ENCODE measurements at regions not wholly inside any gene's neighbourhood (a gene's known extent, or its start where the extent isn't known, plus 50 kb on each side); places are given as distances from the start of the nearest gene placed in this dataset.
A peak's percentile ranks its signal among the peaks of the same experiment; 100 is the strongest.

DNA sequence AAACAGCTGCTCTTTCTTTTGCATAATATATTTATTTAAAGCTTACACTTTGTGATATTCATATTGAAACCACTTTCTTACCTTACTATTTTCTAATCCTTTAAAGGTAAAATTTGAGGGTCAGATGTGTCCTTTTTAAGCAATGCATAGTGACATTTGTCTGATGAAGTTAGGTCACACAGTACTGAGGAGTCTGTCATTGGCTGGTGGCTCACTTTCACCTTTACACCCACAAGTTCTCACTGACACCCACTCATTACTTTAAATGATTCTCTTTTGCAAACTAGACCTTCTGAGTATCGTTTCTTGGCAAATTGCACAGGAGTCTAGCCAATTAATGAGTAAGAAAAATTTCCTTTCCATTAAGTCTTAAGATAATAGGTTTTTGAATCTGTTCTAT is 758.3 kb upstream of the ARPP21 start (continued):
- TF ChIP-seq, protein P1, sequence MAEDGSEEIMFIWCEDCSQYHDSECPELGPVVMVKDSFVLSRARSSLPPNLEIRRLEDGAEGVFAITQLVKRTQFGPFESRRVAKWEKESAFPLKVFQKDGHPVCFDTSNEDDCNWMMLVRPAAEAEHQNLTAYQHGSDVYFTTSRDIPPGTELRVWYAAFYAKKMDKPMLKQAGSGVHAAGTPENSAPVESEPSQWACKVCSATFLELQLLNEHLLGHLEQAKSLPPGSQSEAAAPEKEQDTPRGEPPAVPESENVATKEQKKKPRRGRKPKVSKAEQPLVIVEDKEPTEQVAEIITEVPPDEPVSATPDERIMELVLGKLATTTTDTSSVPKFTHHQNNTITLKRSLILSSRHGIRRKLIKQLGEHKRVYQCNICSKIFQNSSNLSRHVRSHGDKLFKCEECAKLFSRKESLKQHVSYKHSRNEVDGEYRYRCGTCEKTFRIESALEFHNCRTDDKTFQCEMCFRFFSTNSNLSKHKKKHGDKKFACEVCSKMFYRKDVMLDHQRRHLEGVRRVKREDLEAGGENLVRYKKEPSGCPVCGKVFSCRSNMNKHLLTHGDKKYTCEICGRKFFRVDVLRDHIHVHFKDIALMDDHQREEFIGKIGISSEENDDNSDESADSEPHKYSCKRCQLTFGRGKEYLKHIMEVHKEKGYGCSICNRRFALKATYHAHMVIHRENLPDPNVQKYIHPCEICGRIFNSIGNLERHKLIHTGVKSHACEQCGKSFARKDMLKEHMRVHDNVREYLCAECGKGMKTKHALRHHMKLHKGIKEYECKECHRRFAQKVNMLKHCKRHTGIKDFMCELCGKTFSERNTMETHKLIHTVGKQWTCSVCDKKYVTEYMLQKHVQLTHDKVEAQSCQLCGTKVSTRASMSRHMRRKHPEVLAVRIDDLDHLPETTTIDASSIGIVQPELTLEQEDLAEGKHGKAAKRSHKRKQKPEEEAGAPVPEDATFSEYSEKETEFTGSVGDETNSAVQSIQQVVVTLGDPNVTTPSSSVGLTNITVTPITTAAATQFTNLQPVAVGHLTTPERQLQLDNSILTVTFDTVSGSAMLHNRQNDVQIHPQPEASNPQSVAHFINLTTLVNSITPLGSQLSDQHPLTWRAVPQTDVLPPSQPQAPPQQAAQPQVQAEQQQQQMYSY (CRISPR knock-in tag; IDR thresholded peaks at IDR 0.05), result no peak
- TF ChIP-seq SUPT20H (IDR thresholded peaks at IDR 0.05; ENCODE audit: borderline replicate concordance, control insufficient read depth, low read depth, low read length) (no peak), NFXL1 (IDR thresholded peaks at IDR 0.05; ENCODE audit: borderline replicate concordance) (no peak), POLR2AphosphoS5 (IDR thresholded peaks at IDR 0.05; ENCODE audit: low read length) (no peak), ASH2L (IDR thresholded peaks at IDR 0.05; ENCODE audit: borderline replicate concordance, low read depth) (no peak)

DNA sequence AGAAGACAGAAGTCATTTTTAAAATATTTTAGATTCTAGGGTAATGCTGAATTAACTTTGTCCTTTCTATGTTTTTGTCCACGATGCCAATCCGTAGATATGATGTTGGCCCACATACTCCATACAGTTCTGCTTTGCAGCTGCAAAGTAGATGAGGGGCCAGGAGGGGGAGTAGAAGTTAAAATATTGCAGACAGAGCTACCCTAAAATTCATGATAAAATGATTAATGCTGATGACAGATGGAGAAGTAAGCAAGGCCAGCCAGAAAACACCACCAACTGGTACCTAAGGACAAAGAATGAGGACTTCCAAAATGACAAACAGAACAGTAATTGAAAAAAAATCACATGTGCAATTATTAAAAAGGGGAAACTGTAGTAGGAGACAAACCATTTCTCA is 756.6 kb upstream of the ARPP21 start:
- FAIRE-seq, result no peak
- Histone ChIP-seq H3K9me3 (replicated peaks; ENCODE audit: control insufficient read depth, insufficient read depth, low read length) (no peaks in the 10 kb centered on the region), H3K4me2 (ENCODE audit: control insufficient read depth, insufficient read depth) (no peak overlapping the region), H3K9ac (ENCODE audit: control insufficient read depth, insufficient read depth, low read length) (no peak overlapping the region), H4K20me1 (ENCODE audit: control insufficient read depth, insufficient read depth) (no peaks in the 10 kb centered on the region), H3K79me2 (ENCODE audit: control insufficient read depth, insufficient read depth, low read length) (no peaks in the 10 kb centered on the region), H2AFZ (ENCODE audit: control insufficient read depth, low read depth, low read length) (no peak overlapping the region), H3K36me3 (ENCODE audit: control insufficient read depth in 2 of 2, insufficient read depth in 2 of 2, low read length in 1 of 2) (no peaks in the 10 kb centered on the region), H3K27me3 (replicated peaks in 1 of 2; ENCODE audit: control insufficient read depth in 2 of 2, insufficient read depth in 2 of 2, low read length in 1 of 2) (no peaks in the 10 kb centered on the region), H3K4me3 (no peak overlapping the region), H3K4me1 (ENCODE audit: control insufficient read depth, insufficient read depth, low read length) (no peaks in the 10 kb centered on the region), H3K27ac (ENCODE audit: control insufficient read depth, insufficient read depth) (no peak overlapping the region)
- DNase-seq (ENCODE audit: low read depth, low spot score), result no peak
- POLR2A ChIA-PET, result no interaction called here
- no TSS peak for BruUV-seq (replicated peaks)
- CTCF ChIA-PET, result no interaction called here
- 57% methylated on average over 2 of the region's 2 CpGs for WGBS (ENCODE audit: insufficient coverage, insufficient replicate concordance, low lambda C conversion rate, missing lambda C conversion rate)
- intact Hi-C loops (cut with micrococcal nuclease; ENCODE audit: unreplicated experiment), result no loop called here
- RAD21 ChIA-PET (ENCODE audit: unreplicated experiment), result interaction anchor here (0.7 kb wide), 1 partner anchor 1026 kb away, joined by 3 read pairs; no protein-coding TSS in a partner anchor
- SMC1A ChIA-PET (ENCODE audit: uncharacterized antibody, unreplicated experiment), result no interaction called here
- in situ Hi-C loops (cut with MboI), result no loop called here
- ATAC-seq, result no peak
- TF ChIP-seq ESRRA (IDR thresholded peaks at IDR 0.05; ENCODE audit: low read length), result no peak
- no peak for TF ChIP-seq GATAD2B (conservative IDR thresholded peaks at IDR 0.05; ENCODE audit: low read depth)
- TF ChIP-seq HDAC2 (IDR thresholded peaks at IDR 0.05), result no peak
- TF ChIP-seq, protein P2, sequence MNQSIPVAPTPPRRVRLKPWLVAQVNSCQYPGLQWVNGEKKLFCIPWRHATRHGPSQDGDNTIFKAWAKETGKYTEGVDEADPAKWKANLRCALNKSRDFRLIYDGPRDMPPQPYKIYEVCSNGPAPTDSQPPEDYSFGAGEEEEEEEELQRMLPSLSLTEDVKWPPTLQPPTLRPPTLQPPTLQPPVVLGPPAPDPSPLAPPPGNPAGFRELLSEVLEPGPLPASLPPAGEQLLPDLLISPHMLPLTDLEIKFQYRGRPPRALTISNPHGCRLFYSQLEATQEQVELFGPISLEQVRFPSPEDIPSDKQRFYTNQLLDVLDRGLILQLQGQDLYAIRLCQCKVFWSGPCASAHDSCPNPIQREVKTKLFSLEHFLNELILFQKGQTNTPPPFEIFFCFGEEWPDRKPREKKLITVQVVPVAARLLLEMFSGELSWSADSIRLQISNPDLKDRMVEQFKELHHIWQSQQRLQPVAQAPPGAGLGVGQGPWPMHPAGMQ (IDR thresholded peaks at IDR 0.05; ENCODE audit: borderline replicate concordance), result no peak
- TF ChIP-seq, protein P3, sequence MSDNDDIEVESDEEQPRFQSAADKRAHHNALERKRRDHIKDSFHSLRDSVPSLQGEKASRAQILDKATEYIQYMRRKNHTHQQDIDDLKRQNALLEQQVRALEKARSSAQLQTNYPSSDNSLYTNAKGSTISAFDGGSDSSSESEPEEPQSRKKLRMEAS (IDR thresholded peaks at IDR 0.05; ENCODE audit: low read depth, low read length), result no peak
- TF ChIP-seq, protein P4, sequence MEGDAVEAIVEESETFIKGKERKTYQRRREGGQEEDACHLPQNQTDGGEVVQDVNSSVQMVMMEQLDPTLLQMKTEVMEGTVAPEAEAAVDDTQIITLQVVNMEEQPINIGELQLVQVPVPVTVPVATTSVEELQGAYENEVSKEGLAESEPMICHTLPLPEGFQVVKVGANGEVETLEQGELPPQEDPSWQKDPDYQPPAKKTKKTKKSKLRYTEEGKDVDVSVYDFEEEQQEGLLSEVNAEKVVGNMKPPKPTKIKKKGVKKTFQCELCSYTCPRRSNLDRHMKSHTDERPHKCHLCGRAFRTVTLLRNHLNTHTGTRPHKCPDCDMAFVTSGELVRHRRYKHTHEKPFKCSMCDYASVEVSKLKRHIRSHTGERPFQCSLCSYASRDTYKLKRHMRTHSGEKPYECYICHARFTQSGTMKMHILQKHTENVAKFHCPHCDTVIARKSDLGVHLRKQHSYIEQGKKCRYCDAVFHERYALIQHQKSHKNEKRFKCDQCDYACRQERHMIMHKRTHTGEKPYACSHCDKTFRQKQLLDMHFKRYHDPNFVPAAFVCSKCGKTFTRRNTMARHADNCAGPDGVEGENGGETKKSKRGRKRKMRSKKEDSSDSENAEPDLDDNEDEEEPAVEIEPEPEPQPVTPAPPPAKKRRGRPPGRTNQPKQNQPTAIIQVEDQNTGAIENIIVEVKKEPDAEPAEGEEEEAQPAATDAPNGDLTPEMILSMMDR (IDR thresholded peaks at IDR 0.05 in 2 of 3, conservative IDR thresholded peaks at IDR 0.05 in 1 of 3; ENCODE audit: control insufficient read depth in 2 of 3, extremely low read depth in 1 of 3, insufficient read depth in 1 of 3, low read depth in 3 of 3, low read length in 3 of 3), result 0 out of 6 replicates have a peak, but pooled peaks of 1 of the 3 experiments have one; percentile 4
- no peak for TF ChIP-seq TARDBP (IDR thresholded peaks at IDR 0.05; ENCODE audit: borderline replicate concordance)
- TF ChIP-seq, protein P5, sequence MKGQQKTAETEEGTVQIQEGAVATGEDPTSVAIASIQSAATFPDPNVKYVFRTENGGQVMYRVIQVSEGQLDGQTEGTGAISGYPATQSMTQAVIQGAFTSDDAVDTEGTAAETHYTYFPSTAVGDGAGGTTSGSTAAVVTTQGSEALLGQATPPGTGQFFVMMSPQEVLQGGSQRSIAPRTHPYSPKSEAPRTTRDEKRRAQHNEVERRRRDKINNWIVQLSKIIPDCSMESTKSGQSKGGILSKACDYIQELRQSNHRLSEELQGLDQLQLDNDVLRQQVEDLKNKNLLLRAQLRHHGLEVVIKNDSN (IDR thresholded peaks at IDR 0.05; ENCODE audit: borderline replicate concordance, extremely low read length, insufficient read depth, low read depth, low read length), result no peak
- no peak for TF ChIP-seq JUNB (IDR thresholded peaks at IDR 0.05)
- TF ChIP-seq NR2C1 (IDR thresholded peaks at IDR 0.05), result no peak
- no peak for TF ChIP-seq CHD2 (IDR thresholded peaks at IDR 0.05; ENCODE audit: borderline replicate concordance, low read depth, low read length)
